ENCODE measurements at regions not wholly inside any gene's neighbourhood (a gene's known extent, or its start where the extent isn't known, plus 50 kb on each side); places are given as distances from the start of the nearest gene placed in this dataset.

- Histone ChIP-seq H3K4me1 (no peaks in the 10 kb centered on the region), H3K27ac (no peak overlapping the region), H3K9me3 (no peaks in the 10 kb centered on the region), H3K36me3 (no peaks in the 10 kb centered on the region), H3K4me3 (no peak overlapping the region), H3K27me3 (no peaks in the 10 kb centered on the region)
- 49 to 61% methylated on average over 5 of the region's 5 CpGs for WGBS, 2 donors (ENCODE audit: low coverage in 1 of 2)
- no peak for ATAC-seq
- TF ChIP-seq POLR2AphosphoS5 (IDR thresholded peaks at IDR 0.05) (no peak), POLR2A (IDR thresholded peaks at IDR 0.05) (no peak), CTCF (IDR thresholded peaks at IDR 0.05) (no peak), EP300 (IDR thresholded peaks at IDR 0.05) (no peak)
Observed at GRCh38 chr20:39462416-39462945, 500.3 kb downstream of the DHX35 start.

GRCh38 chr20:39458452-39458851 lies 496.3 kb downstream of the DHX35 start:
- TF ChIP-seq CTCF (IDR thresholded peaks at IDR 0.05) (no peak), EP300 (IDR thresholded peaks at IDR 0.05) (no peak), POLR2A (IDR thresholded peaks at IDR 0.05) (no peak), POLR2AphosphoS5 (IDR thresholded peaks at IDR 0.05) (no peak)
- Histone ChIP-seq H3K36me3 (no peaks in the 10 kb centered on the region), H3K27ac (no peak overlapping the region), H3K4me1 (no peaks in the 10 kb centered on the region), H3K27me3 (no peaks in the 10 kb centered on the region), H3K9me3 (no peaks in the 10 kb centered on the region), H3K4me3 (no peak overlapping the region)
- ATAC-seq, result no peak
- 74 to 82% methylated on average over 1 of the region's 1 CpG for WGBS, 2 donors (ENCODE audit: low coverage in 1 of 2)

GRCh38 chr20:39453890-39454289 lies 491.7 kb downstream of the DHX35 start:
- Histone ChIP-seq H3K36me3 (no peaks in the 10 kb centered on the region), H3K27ac (no peak overlapping the region), H3K4me1 (no peaks in the 10 kb centered on the region), H3K9me3 (no peaks in the 10 kb centered on the region), H3K27me3 (no peaks in the 10 kb centered on the region), H3K4me3 (no peak overlapping the region)
- no peak for ATAC-seq
- TF ChIP-seq POLR2A (IDR thresholded peaks at IDR 0.05), result no peak
- no peak for TF ChIP-seq CTCF (IDR thresholded peaks at IDR 0.05)
- no peak for TF ChIP-seq POLR2AphosphoS5 (IDR thresholded peaks at IDR 0.05)
- TF ChIP-seq EP300 (IDR thresholded peaks at IDR 0.05), result no peak
- no CpG with 5 or more reads among the region's 6 CpGs for WGBS, 2 donors (ENCODE audit: low coverage in 1 of 2)

GRCh38 chr20:39452583-39453340 lies 490.6 kb downstream of the DHX35 start:
- WGBS, 2 donors (ENCODE audit: low coverage in 1 of 2), result 55 to 62% methylated on average over 3 to 7 of the region's 8 CpGs
- H3K4me1 ChIP-seq, result no peaks in the 10 kb centered on the region
- no peaks in the 10 kb centered on the region for H3K36me3 ChIP-seq
- no peaks in the 10 kb centered on the region for H3K27me3 ChIP-seq
- ATAC-seq, result no peak
- H3K27ac ChIP-seq, result no peak overlapping the region
- no peaks in the 10 kb centered on the region for H3K9me3 ChIP-seq
- no peak overlapping the region for H3K4me3 ChIP-seq
- TF ChIP-seq POLR2A (IDR thresholded peaks at IDR 0.05) (no peak), CTCF (IDR thresholded peaks at IDR 0.05) (no peak), POLR2AphosphoS5 (IDR thresholded peaks at IDR 0.05) (no peak), EP300 (IDR thresholded peaks at IDR 0.05) (no peak)

GRCh38 chr20:39451386-39451785 lies 489.2 kb downstream of the DHX35 start:
- Histone ChIP-seq H3K4me1 (no peaks in the 10 kb centered on the region), H3K27me3 (no peaks in the 10 kb centered on the region), H3K4me3 (no peak overlapping the region), H3K36me3 (no peaks in the 10 kb centered on the region), H3K9me3 (no peaks in the 10 kb centered on the region), H3K27ac (no peak overlapping the region)
- TF ChIP-seq EP300 (IDR thresholded peaks at IDR 0.05), result no peak
- no peak for TF ChIP-seq CTCF (IDR thresholded peaks at IDR 0.05)
- TF ChIP-seq POLR2AphosphoS5 (IDR thresholded peaks at IDR 0.05), result no peak
- TF ChIP-seq POLR2A (IDR thresholded peaks at IDR 0.05), result no peak
- ATAC-seq, result no peak
